LoVo (cell line): ENCODE measurements at regions not wholly inside any gene's neighbourhood (a gene's known extent, or its start where the extent isn't known, plus 50 kb on each side); places are given as distances from the start of the nearest gene placed in this dataset.
A peak's percentile ranks its signal among the peaks of the same experiment; 100 is the strongest.

Experiments
- DNase-seq: peaks from one replicate; pipeline ENCODE4 v3.0.0-alpha.2; 2016; ENCODE audit warnings: low spot score

GRCh38 chr6:144883915-144884314 lies 598.8 kb downstream of the UTRN start:
- DNase-seq, result no peak

DNA sequence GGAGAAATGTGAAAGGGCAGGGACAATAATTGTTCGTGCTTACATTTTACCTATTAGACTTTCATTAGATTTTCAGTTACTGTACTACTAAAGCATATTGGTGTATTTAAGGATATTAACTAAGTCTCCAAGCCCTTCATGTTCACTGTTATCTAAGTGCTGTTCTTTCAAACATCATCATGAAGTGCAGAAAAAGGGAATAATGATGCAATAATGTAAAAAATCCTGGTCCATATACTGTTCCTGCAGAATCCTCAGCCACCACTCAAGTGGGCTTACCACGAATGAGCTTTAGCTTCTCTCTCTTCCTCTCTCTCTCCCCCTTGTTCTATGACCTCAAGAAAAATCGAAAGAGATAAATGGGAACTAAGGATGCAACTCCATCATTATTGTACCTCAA lies 600.7 kb downstream of the UTRN start:
- DNase-seq, result no peak

DNA sequence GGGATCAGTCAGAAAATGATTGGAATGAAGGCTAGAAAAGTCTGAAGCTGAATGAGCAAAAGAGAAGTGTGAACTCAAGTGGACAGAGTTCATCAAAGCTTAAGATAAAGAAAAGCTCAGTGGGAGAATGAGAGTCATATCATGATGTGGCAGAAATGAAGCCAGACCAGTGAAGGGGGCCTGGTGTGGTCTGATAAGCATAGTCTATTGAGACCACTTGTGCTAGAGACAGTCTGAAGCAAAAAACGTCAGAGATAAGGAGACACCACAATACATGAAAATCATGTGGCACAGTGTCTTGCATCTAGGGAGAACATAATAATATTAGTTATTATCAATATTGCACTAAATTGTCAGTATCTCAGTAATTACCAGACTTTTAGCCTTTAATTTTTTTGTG lies 601.5 kb downstream of the UTRN start:
- no peak for DNase-seq

- no peak for DNase-seq
These were observed 603.5 kb downstream of the UTRN start for GRCh38 chr6:144888621-144889020.

DNA sequence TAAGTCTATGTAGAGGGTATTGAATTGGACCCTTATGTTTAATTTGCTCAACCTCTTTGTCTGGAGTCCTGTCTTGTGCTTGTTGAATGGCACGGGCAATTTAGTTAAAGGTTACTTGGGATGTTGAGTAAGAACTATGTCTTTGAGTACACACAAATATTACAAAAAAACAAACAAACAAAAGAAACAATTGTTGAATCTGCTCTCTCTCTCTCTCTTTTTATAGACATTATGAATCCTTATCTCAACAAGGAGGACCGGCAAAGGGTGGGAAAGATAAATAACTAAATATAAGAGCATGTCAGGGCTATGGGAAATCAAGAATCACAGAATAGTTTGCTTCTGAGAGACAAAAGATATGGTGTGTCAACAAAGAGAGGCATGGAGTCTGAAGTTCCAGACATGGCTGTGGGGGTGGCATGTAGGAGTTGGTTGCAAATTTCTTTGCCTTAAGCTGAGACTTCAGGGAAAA lies 608.6 kb downstream of the UTRN start:
- peak; percentile 2 for DNase-seq

GRCh38 chr6:144894240-144894639 lies 609.1 kb downstream of the UTRN start:
- DNase-seq, result no peak

- no peak for DNase-seq
These were observed 610.5 kb downstream of the UTRN start for GRCh38 chr6:144895313-144896278.

DNA sequence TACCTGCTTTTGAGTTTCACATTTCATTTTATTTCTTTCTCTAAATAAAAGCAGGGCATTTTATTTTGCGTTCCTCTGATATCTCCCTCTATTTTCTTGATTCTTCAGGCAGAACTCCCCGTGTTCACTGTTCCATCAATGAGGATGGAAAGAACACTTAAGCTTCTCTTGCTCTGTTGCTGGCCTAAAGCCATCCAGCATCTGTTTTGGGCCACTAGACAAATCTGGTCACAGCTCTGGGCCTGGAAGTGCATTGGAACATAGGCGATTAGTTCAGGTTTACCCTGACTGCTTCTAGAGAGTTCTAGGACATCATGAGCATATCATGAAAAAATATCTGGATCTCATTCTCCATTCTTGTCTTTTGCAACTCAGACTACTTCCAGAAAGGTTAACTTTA lies 611.2 kb downstream of the UTRN start:
- no peak for DNase-seq

DNA sequence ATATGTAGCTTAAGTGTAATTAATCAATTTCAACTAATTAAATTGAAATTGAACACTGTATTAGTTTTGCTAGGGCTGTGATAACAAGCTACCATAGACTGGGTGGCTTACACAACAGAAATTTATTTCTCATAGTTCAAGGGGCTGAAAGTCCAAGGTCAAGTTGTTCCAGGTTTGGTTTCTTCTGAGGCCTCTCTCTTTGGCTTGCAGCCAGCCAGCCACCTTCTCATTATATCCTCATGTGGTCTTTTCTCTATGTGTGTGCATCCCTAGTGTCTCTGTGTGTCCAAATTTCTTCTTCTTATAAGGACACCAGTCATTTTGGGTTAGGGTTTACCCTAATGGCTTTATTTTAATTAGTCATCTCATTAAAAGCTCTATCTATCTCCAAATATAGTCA lies 611.7 kb downstream of the UTRN start:
- peak; percentile 24 for DNase-seq

DNA sequence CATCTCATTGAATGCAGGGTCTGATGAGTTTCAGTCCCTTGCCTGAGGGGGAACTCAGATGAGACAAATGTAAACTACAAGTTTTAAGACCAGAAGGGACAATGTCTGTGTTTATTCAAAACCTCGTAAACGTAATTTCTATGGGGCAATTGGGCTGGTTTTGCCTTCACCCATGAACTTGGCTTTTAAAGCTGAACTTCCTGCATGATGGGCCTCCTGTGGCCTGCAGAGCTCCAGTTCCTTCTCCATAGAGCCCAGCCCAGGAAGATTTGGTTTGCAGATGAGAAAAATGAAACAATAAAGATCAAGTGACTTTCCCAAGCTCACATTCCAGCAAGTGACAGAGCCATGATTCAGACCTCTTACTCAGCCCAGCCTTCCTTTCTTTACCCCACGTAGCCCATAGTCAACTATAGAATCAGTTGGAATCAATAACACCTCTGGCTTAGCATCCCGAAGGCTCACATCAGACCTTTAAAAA lies 612.3 kb downstream of the UTRN start:
- peak; percentile 88 for DNase-seq

DNA sequence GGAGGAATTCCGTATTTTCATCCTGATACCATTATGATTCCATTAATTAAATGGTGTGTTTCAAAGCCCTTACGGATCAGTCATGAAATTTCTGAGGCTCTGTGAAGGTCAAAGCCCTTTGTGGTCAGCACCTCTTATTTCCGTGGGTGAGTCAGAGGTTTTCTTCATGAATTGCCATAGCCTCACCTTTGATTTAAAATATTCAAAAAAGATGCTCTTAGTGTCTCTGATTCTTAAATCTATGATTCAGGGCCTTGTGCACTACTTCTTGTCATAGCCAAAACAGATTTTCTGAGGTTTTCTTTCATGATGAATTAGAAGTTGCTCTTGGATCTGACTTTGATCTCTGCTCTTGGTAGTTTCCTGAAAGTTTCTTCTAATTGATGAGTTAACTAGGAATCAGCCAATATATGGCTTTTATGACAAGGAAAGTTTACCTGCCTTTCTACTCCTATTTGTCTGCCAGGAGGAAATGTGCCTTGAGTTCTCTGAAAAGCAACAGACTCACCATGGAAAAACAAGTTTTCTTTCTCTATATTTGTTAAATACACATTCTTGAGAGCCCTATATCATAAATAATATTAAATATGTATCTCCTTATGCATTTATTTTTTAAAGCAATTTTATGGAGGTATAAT lies 613.0 kb downstream of the UTRN start:
- peak; percentile 63 for DNase-seq

DNA sequence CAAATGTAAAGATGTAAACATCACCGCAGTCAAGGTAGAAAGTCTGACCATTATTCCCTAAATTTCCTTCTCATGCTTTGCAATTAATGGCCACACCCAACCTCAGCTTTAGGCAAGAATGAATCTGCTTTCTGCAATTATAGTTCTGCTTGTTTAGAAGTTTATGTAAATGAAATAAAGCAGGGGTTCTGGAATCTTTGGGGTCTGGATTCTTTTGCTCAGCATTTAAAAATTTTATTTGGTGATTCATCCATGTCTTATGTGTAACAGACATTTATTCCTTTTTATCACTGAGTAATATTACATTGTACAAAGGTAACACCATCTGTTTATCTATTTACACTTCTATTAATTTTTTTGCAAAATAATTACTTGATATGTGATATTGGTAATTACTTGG lies 613.6 kb downstream of the UTRN start:
- DNase-seq, result no peak

GRCh38 chr6:144899161-144899560 lies 614.0 kb downstream of the UTRN start:
- DNase-seq, result no peak

GRCh38 chr6:144901412-144901811 lies 616.3 kb downstream of the UTRN start:
- no peak for DNase-seq

DNA sequence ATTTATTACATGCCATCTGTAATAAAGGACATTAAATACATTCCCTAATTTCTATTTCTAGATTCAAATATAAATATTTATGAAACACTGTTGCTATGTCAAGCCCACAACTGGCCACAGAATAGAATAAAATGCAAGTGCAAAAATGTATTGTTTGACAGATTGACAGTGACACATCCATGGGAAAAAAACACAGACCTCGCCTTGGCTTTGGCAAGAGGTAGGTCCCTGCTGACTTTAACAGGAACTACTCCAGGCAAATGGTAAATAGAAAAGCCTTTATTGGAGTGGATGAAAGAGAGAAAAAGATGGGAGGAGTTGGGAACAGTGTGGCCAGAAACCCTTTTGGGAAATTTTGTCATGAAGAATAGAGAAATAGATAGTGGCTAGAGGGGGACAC lies 622.9 kb downstream of the UTRN start:
- DNase-seq, result no peak

DNA sequence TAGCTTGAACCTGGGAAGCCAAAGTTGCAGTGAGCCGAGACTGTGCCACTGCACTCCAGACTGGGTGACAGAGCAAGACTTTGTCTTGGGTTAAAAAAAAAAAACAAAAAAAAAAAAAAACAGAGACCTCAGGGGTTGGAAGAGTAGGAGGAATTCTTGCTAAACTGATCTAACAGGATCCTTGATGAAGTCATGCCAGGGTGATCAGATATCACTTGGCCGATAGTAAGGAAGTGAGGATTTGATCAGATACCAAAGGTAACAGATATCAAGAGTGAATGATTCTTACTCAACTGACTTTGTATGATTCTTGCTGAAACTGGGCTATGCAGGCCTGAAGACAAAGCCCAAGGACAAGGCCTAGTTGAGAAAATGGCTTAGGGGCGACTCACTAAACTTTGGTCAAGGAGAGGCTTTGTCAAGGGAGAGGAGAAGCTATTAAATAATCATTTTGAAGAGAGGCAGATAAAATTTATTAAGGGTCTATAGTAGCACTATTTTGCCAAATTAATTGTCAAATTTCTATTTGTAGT lies 624.7 kb downstream of the UTRN start:
- no peak for DNase-seq

- DNase-seq, result no peak
These were observed 626.2 kb downstream of the UTRN start for GRCh38 chr6:144911322-144911721.

DNA sequence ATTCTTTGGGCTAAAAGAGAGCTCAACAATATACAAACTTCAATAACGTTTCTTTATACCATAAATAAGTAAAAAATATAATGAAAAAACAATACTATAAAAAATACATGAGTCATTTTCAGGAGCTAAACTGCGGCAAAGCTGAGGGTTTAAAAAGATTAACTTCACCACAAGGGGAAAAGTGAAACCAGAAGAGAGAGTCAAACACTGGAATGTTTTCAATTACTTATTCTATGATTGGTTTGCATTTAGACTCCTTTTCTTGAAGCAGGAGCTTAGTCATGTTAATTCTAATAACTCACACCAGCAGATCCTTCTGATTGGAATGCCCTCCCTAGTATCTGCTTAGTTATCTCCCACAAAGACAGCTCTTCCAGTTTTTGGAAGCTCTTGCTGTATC lies 627.3 kb downstream of the UTRN start:
- peak; percentile 43 for DNase-seq

- DNase-seq, result no peak
These were observed 632.9 kb downstream of the UTRN start for GRCh38 chr6:144918073-144918472.

DNA sequence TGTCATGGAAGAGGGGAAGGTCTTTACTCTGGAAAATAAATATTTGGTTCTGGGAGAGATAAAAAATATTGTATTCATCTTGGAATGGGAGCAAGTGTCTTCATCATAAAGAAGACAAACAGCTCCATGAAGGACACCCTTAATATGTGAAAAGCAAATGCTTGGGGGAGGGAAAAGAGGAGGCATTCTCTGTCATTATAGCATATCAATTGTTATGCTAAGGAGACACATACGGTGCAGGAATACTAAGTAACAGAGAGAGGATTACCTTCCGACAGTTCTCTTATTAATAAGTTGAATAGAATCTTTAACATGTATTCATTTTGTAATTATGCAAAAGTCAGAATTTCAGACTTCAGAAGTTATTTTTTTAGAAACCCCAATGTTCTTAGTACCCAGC lies 634.4 kb downstream of the UTRN start:
- DNase-seq, result no peak

GRCh38 chr6:144920391-144920961 lies 635.3 kb downstream of the UTRN start:
- DNase-seq, result no peak

DNA sequence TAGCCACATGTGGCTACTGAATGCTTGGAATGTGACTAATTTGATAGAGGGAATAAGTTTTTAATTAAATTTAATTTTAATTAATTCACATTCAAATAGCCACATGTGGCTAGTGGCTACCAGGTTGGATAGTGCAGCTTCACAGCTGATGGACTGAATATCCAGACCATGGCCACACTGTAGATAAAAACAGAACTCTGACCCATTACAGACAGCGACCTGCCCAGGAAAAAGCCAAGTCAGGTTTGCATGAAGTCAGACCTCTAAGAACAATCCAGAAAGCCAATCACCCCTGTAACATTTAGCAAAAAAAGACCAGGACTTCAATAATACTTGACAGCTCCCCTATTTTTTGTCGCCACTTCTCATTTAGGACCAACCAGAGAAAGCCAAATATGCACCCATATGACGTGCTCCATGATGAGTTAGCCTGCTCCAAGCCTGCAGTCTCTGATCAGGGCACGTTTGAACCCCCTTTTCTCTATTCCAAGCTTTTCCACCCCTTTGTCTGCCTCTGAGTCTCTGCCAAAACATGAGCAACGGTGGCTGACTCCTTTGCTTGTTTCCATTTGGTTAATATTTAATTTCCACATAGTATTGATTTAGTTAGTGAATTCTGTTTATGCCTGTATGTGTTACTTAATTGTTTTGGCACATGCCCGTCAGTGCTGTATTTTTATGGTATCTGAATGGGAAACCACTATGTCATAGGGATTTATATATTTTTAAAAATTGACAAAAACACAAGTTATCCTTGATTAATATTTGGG lies 636.3 kb downstream of the UTRN start:
- DNase-seq, result peak; percentile 47
